K562 (cell line): ENCODE measurements at regions not wholly inside any gene's neighbourhood (a gene's known extent, or its start where the extent isn't known, plus 50 kb on each side); places are given as distances from the start of the nearest gene placed in this dataset.

Experiments
- ATAC-seq: fragments of 200-7000 bp; cut with Tn5 transposase; 3 replicates; pipeline ENCODE4 v1.9.1; 2020; ENCODE audit warnings: moderate library complexity
- BruUV-seq: library from RNA; stranded (reverse); fragments of 400-500 nt; replicated peaks from 2 replicates; lab custom pipeline; 2021; lab: Mats Ljungman, UMichigan
- CTCF ChIA-PET: fragments of 300-600 bp; formaldehyde crosslinking; extraction: SDS; loops from one replicate; lab custom pipeline; 2021; ENCODE audit warnings: low intra/inter-chr PET ratio; lab: Yijun Ruan, JAX
- POLR2A ChIA-PET: fragments of 300-600, 350-650 bp; sonication (Branson Sonifier 250); formaldehyde crosslinking; extraction: SDS; loops from one replicate; lab custom pipeline; 2021; ENCODE audit warnings: antibody characterized with exemption, inconsistent platforms; lab: Yijun Ruan, JAX
- DNase-seq, 4 experiments: peaks; one replicate each; pipeline versions ENCODE4 v3.0.0 to v3.0.0-alpha.2; 2011 to 2018; ENCODE audit warnings: low spot score in 3 of 4, mixed read lengths in 3 of 4; ENCODE audit errors: extremely low read depth in 1 of 4
- FAIRE-seq: peaks from 2 replicates; lab custom pipeline; 2011; peaks lifted over from hg19 to GRCh38; lab: Jason Lieb, UNC
- H2AFZ ChIP-seq: 2 replicates; pipeline ENCODE4 v1.6.0; 2011; ENCODE audit warnings: low read depth, low read length, control low read depth, inconsistent platforms
- H3K27ac ChIP-seq: fragments of 200-600 bp; 3 replicates; pipeline ENCODE4 v1.8.0; 2011; ENCODE audit warnings: low read depth, mild to moderate bottlenecking, control low read depth, inconsistent platforms, low read length, moderate library complexity, mixed read lengths; ENCODE audit errors: extremely low read depth
- H3K27me3 ChIP-seq, 2 experiments: fragments of 300-600 bp in 1 of 2; 2 replicates in 1 of 2; 3 replicates in 1 of 2; pipeline versions ENCODE4 v1.6.0 to v1.8.0; 2011; ENCODE audit warnings: inconsistent platforms in 2 of 2, low read length in 2 of 2, mild to moderate bottlenecking in 1 of 2, mixed read lengths in 1 of 2, moderate library complexity in 1 of 2; ENCODE audit not compliant: control insufficient read depth in 2 of 2, insufficient read depth in 2 of 2
- H3K36me3 ChIP-seq: fragments of 300-600 bp; 3 replicates; pipeline ENCODE4 v1.8.0; 2011; ENCODE audit warnings: mild to moderate bottlenecking, low read length, inconsistent platforms; ENCODE audit not compliant: control insufficient read depth, insufficient read depth
- H3K4me1 ChIP-seq, 2 experiments: fragments of 200-600 bp in 1 of 2; replicated peaks in 1 of 2; 2 replicates in 1 of 2; 3 replicates in 1 of 2; pipeline versions ENCODE4 v1.5.1 to v1.8.0; 2011; ENCODE audit warnings: inconsistent platforms in 2 of 2, low read length in 2 of 2, mild to moderate bottlenecking in 1 of 2, mixed read lengths in 1 of 2, moderate library complexity in 1 of 2; ENCODE audit not compliant: control insufficient read depth in 2 of 2, insufficient read depth in 2 of 2
- H3K4me2 ChIP-seq: 2 replicates; pipeline ENCODE4 v1.6.1; 2011; ENCODE audit warnings: low read length, control low read depth, inconsistent platforms, mixed read lengths; ENCODE audit not compliant: insufficient read depth
- H3K4me3 ChIP-seq: fragments of 200-600 bp; sonication (generic), shearing (Covaris generic); 2 replicates; pipeline ENCODE4 v1.5.1; 2016; ENCODE audit warnings: control low read depth, inconsistent platforms
- H3K79me2 ChIP-seq: fragments of 200-600 bp; 3 replicates; pipeline ENCODE4 v1.8.0; 2011; ENCODE audit warnings: low read length, inconsistent platforms; ENCODE audit not compliant: control insufficient read depth, insufficient read depth
- H3K9ac ChIP-seq, 2 experiments: 2 replicates each; pipeline versions ENCODE4 v1.6.0 to v1.6.1; 2011; ENCODE audit warnings: low read depth in 2 of 2, low read length in 2 of 2, control low read depth in 1 of 2, inconsistent platforms in 1 of 2, mild to moderate bottlenecking in 1 of 2, mixed read lengths in 1 of 2; ENCODE audit not compliant: insufficient read depth in 1 of 2
- H3K9me1 ChIP-seq: one replicate; pipeline ENCODE4 v1.6.0; 2011; ENCODE audit warnings: inconsistent platforms, mild to moderate bottlenecking, low read length, moderate library complexity; ENCODE audit not compliant: control insufficient read depth, insufficient read depth
- H3K9me3 ChIP-seq: replicated peaks from 2 replicates; pipeline ENCODE4 v1.5.1; 2011; ENCODE audit warnings: low read depth, low read length, inconsistent platforms; ENCODE audit not compliant: control insufficient read depth, insufficient read depth
- H4K20me1 ChIP-seq: replicated peaks from 2 replicates; pipeline ENCODE4 v1.6.1; 2011; ENCODE audit warnings: low read length, inconsistent platforms, mixed read lengths; ENCODE audit not compliant: control insufficient read depth, insufficient read depth
- CEBPZ ChIP-seq: fragments of 150-350 bp; IDR thresholded peaks from 2 replicates; pipeline ENCODE4 v1.6.1; 2014; ENCODE audit warnings: low read depth, mild to moderate bottlenecking, low read length, borderline replicate concordance
- CSDE1 ChIP-seq, 2 experiments: fragments of 450-650 bp; IDR thresholded peaks; 2 replicates each; pipeline ENCODE4 v1.6.1; 2016; ENCODE audit warnings: mild to moderate bottlenecking in 1 of 2
- ESRRA ChIP-seq: fragments of 450-650 bp; IDR thresholded peaks from 2 replicates; pipeline ENCODE4 v1.6.1; 2014; ENCODE audit warnings: low read depth, mild to moderate bottlenecking, moderate library complexity, borderline replicate concordance
- GTF2E2 ChIP-seq: fragments of 200-800 bp; sonication (Bioruptor generic); IDR thresholded peaks from 2 replicates; pipeline ENCODE4 v1.6.1; 2016; ENCODE audit warnings: missing genetic modification characterization, missing compliant biosample characterization
- MED1 ChIP-seq: sonication (generic); formaldehyde crosslinking; IDR thresholded peaks from 2 replicates; pipeline ENCODE4 v1.8.1; 2023; ENCODE audit warnings: missing genetic modification reagents, borderline replicate concordance
- MYC ChIP-seq, 2 experiments: fragments of 250-450 bp in 1 of 2; sonication (Bioruptor Pico) in 1 of 2; IDR thresholded peaks; 2 replicates each; pipeline versions ENCODE4 v1.5.1 to v1.6.1; 2012 to 2021; ENCODE audit warnings: low read depth in 2 of 2, borderline replicate concordance in 1 of 2, improper control_type of control experiment in 1 of 2, low read length in 1 of 2, mild to moderate bottlenecking in 1 of 2, moderate library complexity in 1 of 2
- PPARD ChIP-seq: fragments of 250-450 bp; sonication (Bioruptor Pico); IDR thresholded peaks from 2 replicates; pipeline ENCODE4 v1.8.0; 2022; ENCODE audit warnings: inconsistent platforms, mild to moderate bottlenecking, moderate library complexity
- ZNF324 ChIP-seq: fragments of 250-450 bp; sonication (Bioruptor Pico); IDR thresholded peaks from 2 replicates; pipeline ENCODE4 v1.4.0; 2020; ENCODE audit warnings: mild to moderate bottlenecking
- ZNF57 ChIP-seq: fragments of 450-650 bp; formaldehyde crosslinking; IDR thresholded peaks from 2 replicates; pipeline ENCODE4 v1.4.0; 2020; ENCODE audit warnings: mild to moderate bottlenecking, moderate library complexity
- ZNF785 ChIP-seq: fragments of 250-450 bp; sonication (Bioruptor Pico); IDR thresholded peaks from 2 replicates; pipeline ENCODE4 v1.4.0; 2020; ENCODE audit warnings: mild to moderate bottlenecking
- WGBS: fragments of 100-300 bp; shearing (Covaris generic); methylation state at CpG from one replicate; pipeline ENCODE4 v1.1.6; 2016; ENCODE audit warnings: low coverage, mixed read lengths; ENCODE audit not compliant: insufficient coverage; ENCODE audit errors: missing lambda C conversion rate; 5-methylcytosine and 5-hydroxymethylcytosine counted together
- in situ Hi-C: fragments of 300-500 bp; cut with MboI; formaldehyde crosslinking; loops from 4 replicates; pipeline ENCODE4 v1.15.0; 2018; ENCODE audit warnings: inconsistent platforms, mixed read lengths
- intact Hi-C: fragments of 100-400 bp; cut with micrococcal nuclease; formaldehyde crosslinking; loops from 2 replicates; pipeline ENCODE4 v1.14.2; 2022

- in situ Hi-C loops = no loop called here
- POLR2A ChIA-PET = interaction anchor here (0.8 to 1.8 kb wide), 3 partner anchors 10 to 208 kb away, joined by 3 to 4 read pairs (median 4); no protein-coding TSS in a partner anchor
- H3K4me3 ChIP-seq = no peak overlapping the region
- H3K27me3 ChIP-seq = peaks cover 9 to 10% of the 10 kb centered on the region in 2 experiments; a peak in 3 of 5 replicates
- no TSS peak for BruUV-seq
- no peaks in the 10 kb centered on the region for H3K79me2 ChIP-seq
- no peaks in the 10 kb centered on the region for H4K20me1 ChIP-seq
- no peak overlapping the region for H2AFZ ChIP-seq
- intact Hi-C loops = no loop called here
- H3K36me3 ChIP-seq = no peaks in the 10 kb centered on the region
- H3K9me3 ChIP-seq = no peaks in the 10 kb centered on the region
- no peak overlapping the region for H3K9ac ChIP-seq
- CTCF ChIA-PET = no interaction called here
- ATAC-seq = no peak
- WGBS = 4% methylated on average over 3 of the region's 3 CpGs
- no peak overlapping the region for H3K4me2 ChIP-seq
- no peak for DNase-seq
- no peaks in the 10 kb centered on the region for H3K9me1 ChIP-seq
- FAIRE-seq = no peak
- no peak overlapping the region for H3K27ac ChIP-seq
- peaks cover 3 to 7% of the 10 kb centered on the region in 2 experiments; a peak in 3 of 5 replicates for H3K4me1 ChIP-seq
- TF ChIP-seq PPARD = no peak
- no peak for TF ChIP-seq ZNF785 (CRISPR knock-in tag)
- TF ChIP-seq MYC (IDR thresholded peaks at IDR 0.05; ENCODE audit: low read depth, low read length) = no peak
- TF ChIP-seq MYC (CRISPR knock-in tag; IDR thresholded peaks at IDR 0.05; ENCODE audit: borderline replicate concordance, low read depth) = no peak
- no peak for TF ChIP-seq ZNF57 (CRISPR knock-in tag)
- TF ChIP-seq ESRRA = no peak
- no peak for TF ChIP-seq GTF2E2
- no peak for TF ChIP-seq CEBPZ
- TF ChIP-seq ZNF324 (CRISPR knock-in tag) = no peak
- TF ChIP-seq CSDE1 (IDR thresholded peaks at IDR 0.05) = no peak
- TF ChIP-seq MED1 (CRISPR knock-in tag) = no peak
Measured at GRCh38 chr11:43561832-43562231, 118.7 kb upstream of the HSD17B12 start.
